Umbilical cord (tissue), 1 donor: ENCODE measurements at regions not wholly inside any gene's neighbourhood (a gene's known extent, or its start where the extent isn't known, plus 50 kb on each side); places are given as distances from the start of the nearest gene placed in this dataset.

Experiments used
- DNase-seq: peaks from one replicate; pipeline ENCODE4 v3.0.0-alpha.2; 2015; ENCODE audit warnings: low spot score

GRCh38 chr1:83813576-83813975 is 185.4 kb downstream of the TTLL7 start:
- DNase-seq, result no peak

DNA sequence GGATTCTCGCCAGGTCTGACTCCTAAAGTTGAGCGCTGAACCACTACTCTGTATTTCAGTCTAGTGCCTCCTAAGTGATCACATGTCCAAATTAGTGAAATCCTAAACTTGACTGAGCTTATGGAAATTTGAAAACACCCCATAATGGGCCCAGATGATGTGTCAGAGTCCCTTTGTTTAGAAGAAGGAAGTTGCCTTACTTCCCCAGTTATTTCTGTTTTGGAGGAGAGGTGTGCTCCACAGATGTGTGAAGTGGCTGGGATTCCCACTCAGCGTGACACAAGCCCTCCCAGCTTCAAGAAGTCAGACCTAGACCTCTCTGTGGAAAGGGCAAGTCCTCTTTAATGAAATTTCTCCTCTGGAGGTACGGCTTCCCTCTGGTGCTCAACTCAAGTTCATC is 188.8 kb downstream of the TTLL7 start:
- DNase-seq, result no peak

DNA sequence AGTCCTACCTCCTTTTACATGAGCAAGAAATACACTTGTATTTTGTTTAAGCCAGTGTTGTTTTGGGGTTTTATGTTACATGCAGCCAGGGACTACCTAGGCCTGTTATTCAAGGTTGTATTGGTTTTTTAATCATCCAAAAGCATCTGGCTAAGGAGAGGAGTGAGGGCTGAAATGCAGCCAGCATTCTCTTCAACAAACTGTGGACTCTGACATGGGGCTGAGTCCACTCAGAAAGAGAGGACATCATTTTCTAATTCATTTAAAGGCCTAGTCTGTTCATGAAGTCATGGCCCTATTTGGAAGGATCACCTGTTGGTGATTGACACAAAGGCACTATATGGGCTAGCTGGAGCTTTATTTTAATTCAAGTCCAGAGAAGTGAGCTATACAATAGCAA is 190.4 kb downstream of the TTLL7 start:
- no peak for DNase-seq

DNA sequence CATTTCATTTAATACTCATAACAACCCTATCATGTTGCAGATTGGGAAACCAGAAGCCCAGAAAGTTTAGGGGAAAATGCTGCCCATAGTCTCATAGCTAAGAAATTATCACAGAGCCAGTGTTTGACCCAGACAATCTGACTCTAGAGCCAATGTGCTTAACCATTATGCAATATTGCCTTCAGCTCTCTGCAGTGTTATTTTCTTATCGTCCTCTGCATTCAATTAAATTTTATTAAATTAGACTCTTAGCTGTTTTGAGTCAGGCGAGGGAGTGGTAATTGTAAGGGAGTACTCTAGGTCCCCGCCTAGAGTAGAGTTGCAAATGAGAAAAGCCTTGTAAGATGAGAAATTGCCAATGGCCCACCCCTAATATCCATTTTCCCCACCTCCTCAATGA is 191.1 kb downstream of the TTLL7 start:
- no peak for DNase-seq

GRCh38 chr1:83807231-83807630 is 191.7 kb downstream of the TTLL7 start:
- no peak for DNase-seq

- DNase-seq, result no peak
Measured at GRCh38 chr1:83805921-83806320, 193.0 kb downstream of the TTLL7 start.

- no peak for DNase-seq
Measured at GRCh38 chr1:83802460-83803152, 196.3 kb downstream of the TTLL7 start.

GRCh38 chr1:83802023-83802422 is 196.9 kb downstream of the TTLL7 start:
- no peak for DNase-seq

DNA sequence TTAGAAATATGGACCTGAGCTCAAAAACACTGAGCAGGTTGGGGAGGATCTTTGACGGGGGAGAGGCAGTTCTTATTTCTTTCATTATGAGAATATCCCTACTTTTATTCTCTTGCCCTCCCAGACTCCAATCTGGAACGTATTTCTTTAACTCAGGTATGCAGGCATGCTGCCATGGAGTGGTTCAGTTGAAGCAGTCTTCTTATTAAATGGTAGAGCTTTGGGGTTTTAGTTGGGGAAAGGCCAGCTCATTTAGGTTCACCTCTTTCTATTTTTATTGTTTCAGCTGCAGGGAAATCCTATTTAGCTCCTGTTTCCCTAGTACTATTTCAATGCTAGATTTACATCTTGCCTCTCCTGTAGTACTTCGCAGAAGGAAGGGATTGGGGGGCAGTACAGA is 198.9 kb downstream of the TTLL7 start:
- DNase-seq, result no peak

DNA sequence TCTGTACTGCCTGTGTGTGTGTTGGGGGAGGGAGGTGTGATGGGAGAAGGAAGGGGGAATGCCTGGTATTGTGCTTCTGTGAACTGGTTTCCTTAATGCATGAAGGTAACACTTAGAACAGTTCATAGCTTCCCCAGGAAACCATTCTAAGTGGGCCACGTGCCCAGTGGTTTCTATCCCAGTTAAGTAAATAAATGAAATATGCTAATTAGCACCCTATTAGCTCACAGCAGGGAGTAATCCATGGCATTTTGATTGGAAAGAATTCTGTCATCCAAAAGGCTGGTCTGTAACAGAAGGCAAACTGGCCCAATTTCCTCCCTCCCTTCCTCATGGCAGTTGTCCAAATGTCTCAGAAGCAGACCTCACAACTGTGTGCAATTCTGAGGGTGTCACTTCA is 199.3 kb downstream of the TTLL7 start:
- no peak for DNase-seq

GRCh38 chr1:83798965-83799364 is 200.0 kb downstream of the TTLL7 start:
- DNase-seq, result no peak

DNA sequence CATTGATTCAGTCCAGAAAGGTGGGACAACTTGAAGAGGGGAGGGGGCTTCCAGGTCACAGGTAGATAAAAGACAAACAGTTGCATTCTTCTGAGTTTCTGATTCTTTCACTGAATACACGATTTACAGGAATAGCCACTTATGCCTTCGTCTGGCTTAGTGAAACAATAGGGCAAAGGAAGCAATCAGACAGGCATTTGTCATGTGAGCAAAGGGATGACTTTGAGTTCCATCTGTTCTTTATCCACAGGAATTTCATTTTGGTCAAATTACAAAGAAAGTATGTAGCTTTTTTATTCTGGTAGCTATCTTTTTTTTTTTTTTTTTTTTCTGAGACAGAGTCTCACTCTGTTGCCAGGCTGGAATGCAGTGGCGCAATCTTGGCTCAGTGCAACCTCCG is 202.5 kb downstream of the TTLL7 start:
- no peak for DNase-seq

- no peak for DNase-seq
Measured at GRCh38 chr1:83794384-83794783, 204.5 kb downstream of the TTLL7 start.

GRCh38 chr1:83791821-83792437 is 207.0 kb downstream of the TTLL7 start:
- DNase-seq, result peak; percentile 65

- peak; percentile 59 for DNase-seq
Measured at GRCh38 chr1:83790446-83790845, 208.5 kb downstream of the TTLL7 start.

- DNase-seq, result no peak
Measured at GRCh38 chr1:83787246-83787998, 211.5 kb downstream of the TTLL7 start.

GRCh38 chr1:83781667-83782066 is 217.3 kb downstream of the TTLL7 start:
- DNase-seq, result no peak

GRCh38 chr1:83779565-83779964 is 219.4 kb downstream of the TTLL7 start:
- no peak for DNase-seq

- no peak for DNase-seq
Measured at GRCh38 chr1:83777758-83778101, 221.2 kb downstream of the TTLL7 start.

DNA sequence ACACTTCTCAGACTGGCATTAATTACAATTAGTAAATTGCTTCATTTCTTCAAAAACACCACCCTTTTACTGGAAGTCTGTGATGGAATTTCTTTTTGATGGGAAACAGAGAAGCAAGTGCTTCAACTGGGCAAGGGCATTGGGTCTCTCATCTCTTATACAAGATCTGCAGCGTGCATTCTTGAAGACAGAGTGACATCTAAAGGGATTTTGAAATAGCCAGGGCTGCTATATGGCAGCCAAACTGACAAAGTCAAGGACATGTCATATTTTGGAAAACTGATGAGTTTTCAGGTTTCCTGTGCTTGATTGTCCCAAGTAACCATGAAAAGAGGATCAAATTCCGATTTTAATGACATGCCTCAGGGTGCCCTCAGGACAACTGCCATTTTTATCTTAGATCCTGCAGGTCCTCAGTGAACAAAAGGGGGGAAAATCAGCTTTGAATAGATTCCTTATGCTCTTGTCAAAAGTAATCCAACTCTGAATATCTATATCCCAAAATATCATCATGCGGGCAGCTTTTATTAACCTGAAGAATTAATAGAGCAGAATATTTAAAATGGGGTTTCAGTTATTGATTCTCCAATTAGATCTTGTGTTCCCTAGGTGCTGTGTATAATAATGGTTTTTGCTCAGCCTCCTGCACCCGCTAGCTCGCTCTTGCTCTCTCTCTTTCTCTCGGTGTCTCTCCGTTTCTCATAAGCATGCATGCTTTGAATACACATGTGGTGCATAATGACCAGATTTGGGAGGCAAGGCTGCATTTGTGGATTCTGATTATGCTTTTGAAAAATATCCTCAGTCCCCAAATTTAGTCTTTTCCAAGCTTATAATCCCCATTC is 221.8 kb downstream of the TTLL7 start:
- no peak for DNase-seq

GRCh38 chr1:83775977-83776603 is 222.8 kb downstream of the TTLL7 start:
- no peak for DNase-seq

DNA sequence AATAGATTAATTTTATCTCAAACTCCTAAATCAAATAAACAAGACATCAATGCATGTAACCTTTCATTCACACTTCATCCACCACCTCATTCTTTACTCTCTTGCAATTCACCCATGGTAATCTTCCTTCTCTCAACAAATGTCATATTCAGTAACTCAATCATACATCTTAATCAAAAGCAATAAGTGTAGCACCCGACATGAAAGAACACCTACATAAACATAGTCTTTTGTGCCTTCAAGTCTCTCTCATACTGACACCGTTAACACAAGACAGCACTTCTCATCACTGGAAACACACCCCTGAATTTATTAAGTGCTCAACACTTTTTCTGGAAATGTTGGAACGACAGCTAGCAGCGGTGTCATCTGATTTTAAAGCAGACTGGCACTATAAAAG is 225.9 kb downstream of the TTLL7 start:
- DNase-seq, result no peak
